ENCODE measurements at regions not wholly inside any gene's neighbourhood (a gene's known extent, or its start where the extent isn't known, plus 50 kb on each side); places are given as distances from the start of the nearest gene placed in this dataset.

DNA sequence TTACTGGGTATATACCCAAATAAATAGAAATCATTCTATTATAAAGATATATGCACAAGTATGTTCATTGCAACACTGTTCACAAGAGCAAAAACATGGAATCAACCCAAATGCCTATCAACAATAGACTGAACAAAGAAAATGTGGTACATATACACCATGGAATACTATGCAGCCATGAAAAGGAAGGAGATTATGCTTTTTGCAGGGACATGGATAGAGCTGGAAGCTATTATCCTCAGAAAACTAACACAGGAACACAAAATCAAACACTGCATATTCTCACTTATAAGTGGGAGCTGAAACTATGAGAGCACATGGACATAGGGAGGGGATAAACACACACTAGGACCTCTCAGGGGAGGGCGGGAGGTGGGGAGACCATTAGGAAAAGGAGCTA lies 298.4 kb upstream of the CDH9 start:
- no peak for DNase-seq (ENCODE audit: low read depth, low spot score)

DNA sequence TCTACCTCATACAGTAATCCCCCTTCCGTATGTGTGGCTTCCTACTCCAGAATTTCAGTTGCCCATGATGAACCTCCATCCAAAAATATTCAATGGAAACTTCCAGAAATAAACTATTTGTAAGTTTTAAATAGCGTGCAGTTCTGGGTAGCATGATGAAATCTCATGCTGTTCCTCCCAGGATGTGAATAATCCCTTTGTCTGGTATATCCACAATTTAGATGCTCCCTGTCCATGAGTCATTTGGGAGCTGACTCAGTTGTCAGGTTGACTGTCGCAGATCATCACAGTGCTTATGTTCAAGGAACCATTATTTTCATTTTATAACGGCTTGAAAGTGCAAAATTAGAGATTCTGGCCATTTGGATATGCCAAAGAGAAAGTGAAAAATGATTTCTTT lies 290.1 kb upstream of the CDH9 start:
- no peak for DNase-seq (ENCODE audit: low read depth, low spot score)

DNA sequence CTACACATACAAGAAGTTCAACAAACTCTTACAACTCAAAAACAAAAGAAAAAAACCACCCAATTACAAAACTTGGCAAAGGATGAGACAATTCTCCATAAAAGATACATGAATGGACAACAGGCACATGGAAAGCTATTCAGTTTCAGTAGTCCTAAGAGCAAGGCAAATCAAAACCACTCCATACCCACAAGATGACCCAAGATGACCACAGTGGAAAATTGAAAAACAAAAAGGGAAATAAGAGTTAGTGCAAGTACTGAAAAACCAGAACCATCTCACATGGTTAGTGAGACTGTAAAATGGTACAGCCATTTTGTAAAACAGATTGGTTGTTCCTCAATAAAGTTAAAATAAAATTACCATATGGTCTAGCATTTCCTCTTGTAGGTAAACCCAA lies 287.1 kb upstream of the CDH9 start:
- no peak for DNase-seq (ENCODE audit: low read depth, low spot score)

DNA sequence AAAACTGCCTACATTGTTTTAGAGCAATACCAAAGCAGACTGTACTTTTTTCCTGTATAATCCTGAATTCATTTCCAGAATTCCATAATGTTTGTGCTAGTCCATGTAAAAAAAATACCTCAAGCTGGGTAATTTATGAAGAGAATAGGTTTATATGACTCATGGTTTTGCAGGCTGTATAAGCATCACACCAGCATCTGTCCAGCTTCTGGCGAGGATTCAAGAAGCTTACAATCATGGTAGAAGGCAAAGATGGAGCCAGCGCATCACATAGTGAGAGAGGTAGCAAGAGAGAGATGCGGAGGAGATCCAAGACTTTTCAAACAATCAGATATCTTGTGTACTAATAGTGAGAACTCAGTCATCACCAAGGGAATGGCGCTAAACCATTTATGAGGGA lies 280.3 kb upstream of the CDH9 start:
- no peak for DNase-seq (ENCODE audit: low read depth, low spot score)

DNA sequence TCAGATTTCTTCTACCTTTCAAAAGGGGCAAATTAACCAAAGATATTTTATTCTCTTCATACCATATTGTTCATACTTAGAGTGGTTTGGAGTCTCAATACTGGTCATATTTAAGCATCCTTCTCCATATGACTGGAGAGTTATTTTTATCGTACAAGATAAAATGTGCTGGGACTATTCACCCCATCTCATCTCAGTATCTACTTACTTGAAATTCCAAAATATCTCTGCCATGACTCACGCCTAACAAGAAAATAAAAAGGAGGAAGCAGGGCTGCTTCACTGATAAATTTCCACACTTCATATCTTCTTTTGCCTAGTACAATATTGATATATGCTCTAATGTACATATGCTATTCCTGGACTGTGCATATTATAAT lies 277.9 kb upstream of the CDH9 start:
- no peak for DNase-seq (ENCODE audit: low read depth, low spot score)

DNA sequence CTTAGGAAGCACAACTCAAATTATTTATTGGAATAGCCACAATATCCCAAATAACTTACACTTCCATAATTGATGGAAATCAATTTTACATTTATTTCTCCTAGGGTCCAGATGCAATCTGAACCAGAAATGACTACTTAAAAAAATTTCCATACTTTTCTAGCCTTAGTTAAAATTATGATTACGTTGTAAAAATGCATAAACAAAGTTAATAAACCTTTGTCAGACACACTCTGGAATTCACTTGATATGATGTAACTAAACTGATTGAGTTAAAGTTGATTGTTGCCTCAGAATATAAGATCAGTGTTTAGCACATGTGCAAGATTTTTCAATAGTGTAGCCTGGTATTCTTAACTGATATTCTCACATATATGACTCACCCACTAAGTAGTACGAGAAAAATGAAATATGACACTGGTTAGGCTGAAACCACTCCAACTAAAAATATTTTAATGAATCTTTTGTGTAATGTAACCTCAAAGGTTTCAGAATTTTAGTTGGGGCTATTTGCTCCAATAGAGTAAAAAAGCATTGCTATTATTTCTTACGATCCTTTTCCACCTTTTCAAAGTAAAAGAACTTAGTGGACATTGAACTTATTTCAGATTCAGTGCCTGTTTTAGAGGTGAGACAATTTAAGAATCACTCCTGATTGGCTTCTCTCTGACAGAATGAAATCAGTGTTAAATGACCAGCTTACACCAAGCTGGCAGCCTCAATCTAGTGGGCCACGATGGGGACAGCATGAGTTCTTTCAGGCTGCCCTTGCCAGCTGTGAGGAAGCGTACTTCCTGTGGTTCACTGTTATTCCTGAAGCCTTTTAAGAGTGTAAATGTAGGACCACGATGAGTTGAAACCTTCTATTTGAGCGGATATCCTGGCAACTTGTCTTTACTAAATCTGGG lies 277.2 kb upstream of the CDH9 start:
- peak; percentile 1 for DNase-seq (ENCODE audit: low read depth, low spot score)

GRCh38 chr5:27313549-27313948 lies 275.2 kb upstream of the CDH9 start:
- no peak for DNase-seq (ENCODE audit: low read depth, low spot score)

GRCh38 chr5:27312291-27312893 lies 274.0 kb upstream of the CDH9 start:
- DNase-seq (ENCODE audit: low read depth, low spot score), result peak; percentile 1

DNA sequence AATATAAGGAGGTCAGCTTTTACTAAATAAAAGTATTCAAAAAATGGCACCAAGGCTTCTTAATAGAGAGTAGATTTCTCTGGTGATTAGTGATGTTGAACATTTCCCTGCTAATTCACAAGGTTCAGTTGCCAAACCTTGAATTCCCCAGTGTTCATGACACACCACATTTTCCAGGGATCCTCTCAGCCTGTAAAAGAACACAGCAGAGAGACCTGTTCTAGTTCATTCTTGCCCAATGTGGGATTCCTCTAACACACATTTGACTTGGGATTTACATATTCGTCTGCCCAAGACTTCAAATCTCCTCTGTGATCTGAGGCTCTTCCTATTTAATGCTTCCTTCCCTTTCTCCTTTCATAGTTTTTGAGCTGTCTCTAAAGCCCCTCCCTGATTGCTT lies 273.2 kb upstream of the CDH9 start:
- no peak for DNase-seq (ENCODE audit: low read depth, low spot score)

- no peak for DNase-seq (ENCODE audit: low read depth, low spot score)
Observed at GRCh38 chr5:27308153-27308552, 269.8 kb upstream of the CDH9 start.

- no peak for DNase-seq (ENCODE audit: low read depth, low spot score)
Observed at GRCh38 chr5:27290172-27290571, 251.8 kb upstream of the CDH9 start.

- DNase-seq (ENCODE audit: low read depth, low spot score), result no peak
Observed at GRCh38 chr5:27276119-27276518, 237.7 kb upstream of the CDH9 start.

DNA sequence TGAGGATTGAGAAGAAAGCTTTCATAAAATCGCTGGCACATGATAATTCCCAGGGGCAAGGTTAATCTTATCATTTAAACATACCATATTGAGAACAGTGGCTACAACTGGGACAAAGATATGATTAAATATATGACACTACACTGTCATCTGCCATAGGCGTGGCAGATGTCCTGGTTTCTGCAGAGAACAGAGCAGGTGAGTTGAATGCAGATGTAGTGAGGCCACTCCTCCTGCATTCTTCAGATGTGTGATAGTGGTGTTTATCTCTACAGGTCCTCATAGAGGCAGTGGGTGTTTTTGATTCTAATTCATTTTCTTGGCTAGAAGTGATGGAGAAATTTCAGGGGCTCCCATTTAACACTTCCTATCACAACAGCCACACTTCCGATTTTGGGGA lies 237.0 kb upstream of the CDH9 start:
- DNase-seq (ENCODE audit: low read depth, low spot score), result no peak

DNA sequence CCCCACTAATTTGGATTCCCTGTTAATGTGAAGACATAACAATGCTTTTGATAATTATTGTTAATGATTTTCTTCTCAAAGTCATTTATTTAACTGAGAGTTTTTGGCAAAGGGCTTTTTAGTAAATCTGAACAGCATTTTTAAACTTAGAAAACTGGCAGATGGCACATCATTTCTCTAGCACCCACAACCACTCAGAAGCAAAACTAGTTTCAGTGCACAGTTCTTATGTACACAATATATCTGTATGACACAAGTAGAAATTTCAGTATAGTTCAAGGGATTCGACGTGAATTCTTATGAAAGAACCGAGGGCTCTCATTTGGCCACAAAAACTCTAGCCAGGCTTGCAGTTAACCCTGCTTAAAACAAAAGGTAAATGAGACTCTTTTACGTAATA lies 231.4 kb upstream of the CDH9 start:
- DNase-seq (ENCODE audit: low read depth, low spot score), result no peak

GRCh38 chr5:27267209-27267824 lies 228.9 kb upstream of the CDH9 start:
- DNase-seq (ENCODE audit: low read depth, low spot score), result no peak

GRCh38 chr5:27266184-27266583 lies 227.8 kb upstream of the CDH9 start:
- DNase-seq (ENCODE audit: low read depth, low spot score), result no peak

GRCh38 chr5:27257696-27258095 lies 219.3 kb upstream of the CDH9 start:
- no peak for DNase-seq (ENCODE audit: low read depth, low spot score)

- no peak for DNase-seq (ENCODE audit: low read depth, low spot score)
Observed at GRCh38 chr5:27252911-27253310, 214.5 kb upstream of the CDH9 start.

DNA sequence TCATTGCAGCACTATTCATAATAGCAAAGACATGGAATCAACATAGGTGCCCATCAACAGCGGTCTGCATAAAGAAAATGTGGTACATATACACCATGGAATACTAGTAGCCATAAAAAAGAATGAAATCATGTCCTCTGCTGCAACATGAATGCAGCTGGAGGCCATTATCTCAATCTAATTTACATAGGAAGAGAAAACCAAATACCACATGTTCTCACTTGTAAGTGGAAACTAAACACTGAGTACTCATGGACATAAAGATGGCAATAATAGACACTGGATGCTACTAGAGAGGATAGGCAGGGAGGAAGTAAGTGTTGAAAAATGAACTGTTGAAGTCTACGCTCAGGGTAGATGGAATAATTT lies 203.9 kb upstream of the CDH9 start:
- no peak for DNase-seq (ENCODE audit: low read depth, low spot score)

GRCh38 chr5:27241564-27242257 lies 203.3 kb upstream of the CDH9 start:
- DNase-seq (ENCODE audit: low read depth, low spot score), result no peak

GRCh38 chr5:27240791-27241190 lies 202.4 kb upstream of the CDH9 start:
- DNase-seq (ENCODE audit: low read depth, low spot score), result no peak

DNA sequence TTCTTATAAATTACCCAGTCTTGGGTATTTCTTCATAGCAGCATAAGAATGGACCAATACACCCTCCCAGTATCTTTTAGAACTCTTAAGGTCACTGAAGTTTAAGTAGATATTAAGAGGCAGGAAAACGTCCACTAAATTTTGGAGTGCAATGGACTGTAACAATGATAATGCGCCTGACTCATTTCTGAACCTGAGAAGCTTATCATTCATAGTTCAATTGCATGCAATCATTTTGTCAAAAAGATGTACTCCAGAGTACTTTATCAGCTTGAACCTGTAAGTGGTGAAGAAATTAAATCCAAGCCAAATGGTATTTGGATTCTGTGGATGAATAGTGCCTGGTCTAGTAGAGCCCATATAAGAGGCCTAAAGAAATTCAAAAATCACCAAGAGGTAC lies 196.5 kb upstream of the CDH9 start:
- DNase-seq (ENCODE audit: low read depth, low spot score), result no peak
